GM23338 (cell line): ENCODE measurements at regions not wholly inside any gene's neighbourhood (a gene's known extent, or its start where the extent isn't known, plus 50 kb on each side); places are given as distances from the start of the nearest gene placed in this dataset.

Source experiments
- ATAC-seq: fragments of 200-7000 bp; cut with Tn5 transposase; 3 replicates; pipeline ENCODE4 v1.9.1; 2020
- DNase-seq: peaks from one replicate; pipeline ENCODE4 v3.0.0-alpha.2; 2015; ENCODE audit warnings: low spot score
- H2AFZ ChIP-seq: fragments of 200-600 bp; sonication (generic); 2 replicates; pipeline ENCODE4 v1.8.0; 2016; ENCODE audit warnings: antibody characterized with exemption, mild to moderate bottlenecking, moderate library complexity
- H3F3A ChIP-seq: fragments of 200-600 bp; sonication (generic); replicated peaks from 2 replicates; pipeline ENCODE4 v1.8.0; 2017; ENCODE audit warnings: antibody characterized with exemption, mixed run types, low read depth
- H3K27ac ChIP-seq: fragments of 200-600 bp; sonication (generic); 2 replicates; pipeline ENCODE4 v1.6.1; 2016; ENCODE audit warnings: low read depth
- H3K27me3 ChIP-seq: fragments of 200-600 bp; sonication (generic); 2 replicates; pipeline ENCODE4 v1.8.0; 2016; ENCODE audit warnings: mild to moderate bottlenecking, mixed run types, moderate library complexity; ENCODE audit not compliant: insufficient read depth
- H3K36me3 ChIP-seq: fragments of 200-600 bp; sonication (generic); 2 replicates; pipeline ENCODE4 v1.8.0; 2016; ENCODE audit warnings: mild to moderate bottlenecking; ENCODE audit not compliant: insufficient read depth
- H3K4me1 ChIP-seq: fragments of 200-600 bp; sonication (generic); 2 replicates; pipeline ENCODE4 v1.8.0; 2016; ENCODE audit warnings: mild to moderate bottlenecking, moderate library complexity; ENCODE audit not compliant: insufficient read depth
- H3K4me2 ChIP-seq: fragments of 200-600 bp; sonication (generic); 2 replicates; pipeline ENCODE4 v1.7.1; 2017; ENCODE audit warnings: mixed run types
- H3K4me3 ChIP-seq: fragments of 200-600 bp; sonication (generic); 2 replicates; pipeline ENCODE4 v1.6.1; 2016; ENCODE audit warnings: mixed run types
- H3K79me2 ChIP-seq: fragments of 200-600 bp; sonication (generic); replicated peaks from 2 replicates; pipeline ENCODE4 v1.8.0; 2017; ENCODE audit warnings: mild to moderate bottlenecking; ENCODE audit not compliant: insufficient read depth
- H3K9me2 ChIP-seq: fragments of 200-600 bp; sonication (generic); 2 replicates; pipeline ENCODE4 v1.8.0; 2017; ENCODE audit not compliant: insufficient read depth
- H4K20me1 ChIP-seq: fragments of 200-600 bp; sonication (generic); replicated peaks from 2 replicates; pipeline ENCODE4 v1.8.0; 2017; ENCODE audit warnings: mild to moderate bottlenecking; ENCODE audit not compliant: insufficient read depth
- H3K27ac Mint-ChIP-seq: 2 replicates; pipeline ENCODE4 v1.8.0; 2020; ENCODE audit warnings: inconsistent platforms, mild to moderate bottlenecking, moderate library complexity, mixed read lengths
- H3K27me3 Mint-ChIP-seq: 3 replicates; pipeline ENCODE4 v1.8.0; 2022; ENCODE audit warnings: low read depth, mild to moderate bottlenecking, moderate library complexity, mixed read lengths, inconsistent platforms; ENCODE audit not compliant: insufficient read depth, poor library complexity
- H3K36me3 Mint-ChIP-seq: 3 replicates; pipeline ENCODE4 v1.8.0; 2021; ENCODE audit warnings: low read depth, mild to moderate bottlenecking, inconsistent platforms, moderate library complexity, mixed read lengths
- H3K4me1 Mint-ChIP-seq: 3 replicates; pipeline ENCODE4 v1.8.0; 2020; ENCODE audit warnings: mild to moderate bottlenecking, inconsistent platforms, mixed read lengths
- H3K4me3 Mint-ChIP-seq: 3 replicates; pipeline ENCODE4 v1.8.0; 2021; ENCODE audit warnings: moderate library complexity, mild to moderate bottlenecking, inconsistent platforms, mixed read lengths
- H3K9me3 Mint-ChIP-seq: 3 replicates; pipeline ENCODE4 v1.8.0; 2020; ENCODE audit warnings: moderate library complexity, mild to moderate bottlenecking, inconsistent platforms, mixed read lengths
- CREB1 ChIP-seq: fragments of 250-450 bp; sonication (Bioruptor Pico); IDR thresholded peaks from 2 replicates; pipeline ENCODE4 v1.5.0; 2020; ENCODE audit warnings: low read depth, mild to moderate bottlenecking, moderate library complexity
- CTCF ChIP-seq, 2 experiments: fragments of 200-600 bp in 1 of 2; sonication (generic) in 1 of 2; conservative IDR thresholded peaks; 2 replicates each; pipeline versions ENCODE4 v1.5.1 to v1.6.1; 2016 to 2017; ENCODE audit warnings: antibody characterized with exemption in 2 of 2, low read depth in 2 of 2, mild to moderate bottlenecking in 2 of 2, moderate library complexity in 1 of 2
- ETS1 ChIP-seq: IDR thresholded peaks from 2 replicates; pipeline ENCODE4 v1.6.1; 2016; ENCODE audit warnings: antibody characterized with exemption
- EZH2 ChIP-seq: fragments of 200-600 bp; sonication (generic); IDR thresholded peaks from one replicate; pipeline ENCODE4 v1.8.0; 2017; ENCODE audit warnings: antibody characterized with exemption, mild to moderate bottlenecking, low read depth; ENCODE audit not compliant: unreplicated experiment
- EZH2phosphoT487 ChIP-seq: fragments of 200-600 bp; sonication (generic); IDR thresholded peaks from one replicate; pipeline ENCODE4 v1.8.1; 2018; ENCODE audit warnings: antibody characterized with exemption; ENCODE audit not compliant: unreplicated experiment
- JUNB ChIP-seq: IDR thresholded peaks from one replicate; pipeline ENCODE4 v1.6.1; 2016; ENCODE audit warnings: antibody characterized with exemption; ENCODE audit not compliant: unreplicated experiment
- NANOG ChIP-seq: IDR thresholded peaks from 2 replicates; pipeline ENCODE4 v1.6.1; 2016; ENCODE audit warnings: antibody characterized with exemption, borderline replicate concordance
- POLR2AphosphoS5 ChIP-seq: IDR thresholded peaks from 2 replicates; pipeline ENCODE4 v1.6.1; 2016; ENCODE audit warnings: antibody characterized with exemption, low read depth
- REST ChIP-seq: IDR thresholded peaks from one replicate; pipeline ENCODE4 v1.6.1; 2018; ENCODE audit warnings: antibody characterized with exemption; ENCODE audit not compliant: unreplicated experiment
- STAT1 ChIP-seq: IDR thresholded peaks from one replicate; pipeline ENCODE4 v1.6.1; 2016; ENCODE audit warnings: antibody characterized with exemption; ENCODE audit not compliant: unreplicated experiment
- ZNF114 ChIP-seq: fragments of 250-450 bp; sonication (Bioruptor Pico); IDR thresholded peaks from 2 replicates; pipeline ENCODE4 v1.5.0; 2020; ENCODE audit warnings: mild to moderate bottlenecking, moderate library complexity
- ZNF331 ChIP-seq: fragments of 250-450 bp; sonication (Bioruptor Pico); IDR thresholded peaks from 2 replicates; pipeline ENCODE4 v1.5.0; 2020; ENCODE audit warnings: low read depth, mild to moderate bottlenecking, moderate library complexity

DNA sequence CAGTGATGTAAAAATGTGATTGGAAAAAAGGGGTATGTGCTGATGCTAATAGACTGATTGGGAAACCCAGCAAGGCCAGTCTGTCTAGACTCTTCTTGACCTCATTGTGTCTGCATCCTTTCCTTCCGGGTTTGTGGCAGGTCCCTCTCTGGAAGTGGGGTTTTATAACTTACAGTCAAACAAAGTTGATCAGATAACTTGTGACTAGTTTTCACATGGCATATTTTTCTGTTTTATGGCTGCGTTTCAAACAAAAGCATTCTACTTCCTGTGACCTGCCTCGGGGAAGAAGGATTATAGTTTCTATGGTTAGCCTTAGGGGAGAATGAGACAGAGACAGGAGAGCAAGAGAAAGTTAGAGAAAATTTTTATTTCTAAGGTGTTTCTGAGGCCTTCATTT is 188.7 kb upstream of the HNMT start:
- TF ChIP-seq ETS1: no peak
- TF ChIP-seq EZH2phosphoT487: no peak
- no peak for TF ChIP-seq JUNB
- TF ChIP-seq NANOG: no peak
- no peak for TF ChIP-seq ZNF114 (CRISPR knock-in tag)
- no peak for TF ChIP-seq STAT1
- no peak for TF ChIP-seq ZNF331
- no peak for TF ChIP-seq CTCF (conservative IDR thresholded peaks at IDR 0.05; ENCODE audit: low read depth in 2 of 2)
- Histone ChIP-seq H3K27me3 (no peaks in the 10 kb centered on the region), H3K4me3 (no peak overlapping the region), H2AFZ (no peak overlapping the region), H4K20me1 (no peaks in the 10 kb centered on the region), H3K4me1 (peaks cover 10% of the 10 kb centered on the region; the same call in 1 of the 2 replicates), H3K79me2 (no peaks in the 10 kb centered on the region), H3K4me2 (no peak overlapping the region), H3K9me2 (no peaks in the 10 kb centered on the region), H3F3A (no peaks in the 10 kb centered on the region), H3K27ac (no peak overlapping the region), H3K36me3 (no peaks in the 10 kb centered on the region)
- Mint-ChIP-seq H3K36me3 (peaks cover 3% of the 10 kb centered on the region; the same call in 2 of the 3 replicates), H3K4me3 (no peak overlapping the region), H3K27ac (no peak overlapping the region), H3K9me3 (peaks cover 16% of the 10 kb centered on the region; the same call in 2 of the 3 replicates), H3K4me1 (peaks cover 6% of the 10 kb centered on the region; the same call in 2 of the 3 replicates), H3K27me3 (peaks cover 2% of the 10 kb centered on the region)
- DNase-seq (no peak), ATAC-seq (no peak)

GRCh38 chr2:137776697-137777096 is 187.6 kb upstream of the HNMT start:
- no peak for DNase-seq
- Mint-ChIP-seq H3K27ac (no peak overlapping the region), H3K9me3 (peaks cover 16% of the 10 kb centered on the region; the same call in 2 of the 3 replicates), H3K27me3 (peaks cover 2% of the 10 kb centered on the region), H3K36me3 (peaks cover 3% of the 10 kb centered on the region; the same call in 2 of the 3 replicates), H3K4me1 (peaks cover 6% of the 10 kb centered on the region; the same call in 2 of the 3 replicates), H3K4me3 (no peak overlapping the region)
- H3K27me3 ChIP-seq: no peaks in the 10 kb centered on the region
- no peaks in the 10 kb centered on the region for H3K36me3 ChIP-seq
- H3F3A ChIP-seq: no peaks in the 10 kb centered on the region
- no peaks in the 10 kb centered on the region for H3K9me2 ChIP-seq
- no peak overlapping the region for H3K4me3 ChIP-seq
- H3K27ac ChIP-seq: no peak overlapping the region
- 0 out of 2 replicates have a peak, but pooled peaks cover 9% of the 10 kb centered on the region for H3K4me1 ChIP-seq
- no peak overlapping the region for H3K4me2 ChIP-seq
- ATAC-seq: no peak
- H3K79me2 ChIP-seq: no peaks in the 10 kb centered on the region
- no peak overlapping the region for H2AFZ ChIP-seq
- no peaks in the 10 kb centered on the region for H4K20me1 ChIP-seq
- TF ChIP-seq EZH2 (no peak), REST (no peak), CREB1 (no peak), JUNB (no peak), POLR2AphosphoS5 (no peak), ETS1 (no peak), NANOG (no peak), ZNF114 (CRISPR knock-in tag) (no peak)
